Smooth muscle cell (in vitro differentiated cells): ENCODE measurements at regions not wholly inside any gene's neighbourhood (a gene's known extent, or its start where the extent isn't known, plus 50 kb on each side); places are given as distances from the start of the nearest gene placed in this dataset.
"Not testable (repeated sequence)": the region's sequence is repeated elsewhere in the genome, so short reads cannot be mapped to it uniquely, and the experiment has no call there.

Experiments
- DNase-seq: peaks from one replicate; lab custom pipeline; 2025; ENCODE audit not compliant: unreplicated experiment; lab: John Stamatoyannopoulos, UW
- H2AFZ ChIP-seq: fragments of 200-600 bp; sonication (generic); 2 replicates; pipeline ENCODE4 v1.6.0; 2016; ENCODE audit warnings: antibody characterized with exemption, low read depth, mild to moderate bottlenecking
- H3F3A ChIP-seq: fragments of 200-600 bp; sonication (generic); 2 replicates; pipeline ENCODE4 v1.6.0; 2017; ENCODE audit warnings: antibody characterized with exemption, low read depth
- H3K27ac ChIP-seq: fragments of 200-600 bp; sonication (generic); 2 replicates; pipeline ENCODE4 v1.5.1; 2016; ENCODE audit warnings: low read depth, mild to moderate bottlenecking
- H3K27me3 ChIP-seq: fragments of 200-600 bp; sonication (generic); 2 replicates; pipeline ENCODE4 v1.6.1; 2016; ENCODE audit warnings: low read depth, mild to moderate bottlenecking
- H3K36me3 ChIP-seq: fragments of 200-600 bp; sonication (generic); 2 replicates; pipeline ENCODE4 v1.5.1; 2016; ENCODE audit warnings: low read depth
- H3K4me1 ChIP-seq: fragments of 200-600 bp; sonication (generic); 2 replicates; pipeline ENCODE4 v1.5.1; 2016; ENCODE audit warnings: low read depth
- H3K4me2 ChIP-seq: fragments of 200-600 bp; sonication (generic); 2 replicates; pipeline ENCODE4 v1.6.0; 2016; ENCODE audit warnings: mild to moderate bottlenecking
- H3K4me3 ChIP-seq: fragments of 200-600 bp; sonication (generic); 2 replicates; pipeline ENCODE4 v1.5.1; 2016; ENCODE audit warnings: mild to moderate bottlenecking
- H3K79me2 ChIP-seq: fragments of 200-600 bp; sonication (generic); 2 replicates; pipeline ENCODE4 v1.6.0; 2016; ENCODE audit warnings: low read depth, mild to moderate bottlenecking
- H3K9ac ChIP-seq: fragments of 200-600 bp; sonication (generic); 2 replicates; pipeline ENCODE4 v1.6.0; 2016; ENCODE audit warnings: low read depth
- H3K9me3 ChIP-seq: fragments of 200-600 bp; sonication (generic); replicated peaks from 2 replicates; pipeline ENCODE4 v1.5.1; 2016; ENCODE audit warnings: low read depth
- H4K20me1 ChIP-seq: fragments of 200-600 bp; sonication (generic); 2 replicates; pipeline ENCODE4 v1.6.0; 2016; ENCODE audit warnings: low read depth
- WGBS: methylation state at CpG from one replicate; pipeline ENCODE4 v1.1.7; 2016; ENCODE audit warnings: low lambda C conversion rate; 5-methylcytosine and 5-hydroxymethylcytosine counted together
- TF ChIP-seq, protein P1 (sequence below): fragments of 200-600 bp; sonication (generic); IDR thresholded peaks from 2 replicates; pipeline ENCODE4 v1.5.1; 2017; ENCODE audit warnings: borderline replicate concordance, mild to moderate bottlenecking, antibody characterized with exemption; ENCODE audit not compliant: insufficient read depth, poor library complexity, severe bottlenecking

DNA sequence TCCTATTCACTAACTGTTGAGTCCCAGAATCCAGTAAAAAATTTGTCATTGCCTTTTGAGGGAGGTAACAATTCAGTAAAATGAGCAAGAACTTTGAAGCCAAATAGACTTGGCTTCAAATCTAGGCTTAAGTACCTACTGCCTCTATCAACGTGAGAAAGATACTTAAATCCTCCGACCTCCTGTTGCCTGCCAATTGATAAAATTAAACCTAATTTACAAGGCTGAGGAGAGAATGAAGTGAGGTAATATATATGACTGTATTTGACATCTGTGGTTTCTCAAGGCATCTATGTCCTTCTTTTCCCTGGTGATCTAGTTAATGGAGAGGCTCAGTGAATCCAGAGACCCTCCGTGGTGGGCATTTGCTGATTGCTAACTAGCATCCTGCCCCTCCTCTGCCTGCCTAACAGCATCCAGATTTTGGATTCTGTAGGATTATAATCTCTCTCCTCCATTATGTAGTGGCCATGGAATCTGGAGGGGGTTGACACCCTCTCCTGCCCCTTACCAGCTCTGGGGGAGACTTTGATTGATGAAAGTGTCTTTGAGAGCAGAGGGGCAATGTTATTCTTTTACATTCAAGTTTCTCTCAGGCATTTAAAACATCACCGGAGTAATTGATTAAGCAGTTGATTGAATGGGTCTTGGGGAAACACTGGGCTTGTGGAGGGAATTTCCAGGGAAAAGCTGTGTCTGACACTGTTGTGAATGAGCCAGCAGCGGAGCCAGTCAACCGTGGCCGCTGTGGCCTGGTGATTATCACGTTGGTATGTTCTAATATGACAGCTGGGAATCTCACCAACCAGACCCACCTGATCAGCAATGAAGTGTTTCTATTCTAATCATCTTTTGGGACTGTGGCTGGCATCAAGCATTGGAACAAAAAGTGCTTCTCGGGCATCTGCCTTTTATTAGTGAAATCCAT, 140.7 kb upstream of the FAM78B start:
- Histone ChIP-seq H3K9me3 (no peaks in the 10 kb centered on the region), H3K36me3 (no peaks in the 10 kb centered on the region), H3K79me2 (no peaks in the 10 kb centered on the region), H2AFZ (no peak overlapping the region), H3K27me3 (no peaks in the 10 kb centered on the region), H3K4me1 (no peaks in the 10 kb centered on the region), H3F3A (no peaks in the 10 kb centered on the region), H3K4me3 (no peak overlapping the region), H4K20me1 (no peaks in the 10 kb centered on the region), H3K4me2 (no peak overlapping the region), H3K9ac (no peak overlapping the region), H3K27ac (no peak overlapping the region)
- TF ChIP-seq, protein P1, sequence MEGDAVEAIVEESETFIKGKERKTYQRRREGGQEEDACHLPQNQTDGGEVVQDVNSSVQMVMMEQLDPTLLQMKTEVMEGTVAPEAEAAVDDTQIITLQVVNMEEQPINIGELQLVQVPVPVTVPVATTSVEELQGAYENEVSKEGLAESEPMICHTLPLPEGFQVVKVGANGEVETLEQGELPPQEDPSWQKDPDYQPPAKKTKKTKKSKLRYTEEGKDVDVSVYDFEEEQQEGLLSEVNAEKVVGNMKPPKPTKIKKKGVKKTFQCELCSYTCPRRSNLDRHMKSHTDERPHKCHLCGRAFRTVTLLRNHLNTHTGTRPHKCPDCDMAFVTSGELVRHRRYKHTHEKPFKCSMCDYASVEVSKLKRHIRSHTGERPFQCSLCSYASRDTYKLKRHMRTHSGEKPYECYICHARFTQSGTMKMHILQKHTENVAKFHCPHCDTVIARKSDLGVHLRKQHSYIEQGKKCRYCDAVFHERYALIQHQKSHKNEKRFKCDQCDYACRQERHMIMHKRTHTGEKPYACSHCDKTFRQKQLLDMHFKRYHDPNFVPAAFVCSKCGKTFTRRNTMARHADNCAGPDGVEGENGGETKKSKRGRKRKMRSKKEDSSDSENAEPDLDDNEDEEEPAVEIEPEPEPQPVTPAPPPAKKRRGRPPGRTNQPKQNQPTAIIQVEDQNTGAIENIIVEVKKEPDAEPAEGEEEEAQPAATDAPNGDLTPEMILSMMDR, result no peak
- no peak for DNase-seq
- 82% methylated on average over 9 of the region's 9 CpGs for WGBS

DNA sequence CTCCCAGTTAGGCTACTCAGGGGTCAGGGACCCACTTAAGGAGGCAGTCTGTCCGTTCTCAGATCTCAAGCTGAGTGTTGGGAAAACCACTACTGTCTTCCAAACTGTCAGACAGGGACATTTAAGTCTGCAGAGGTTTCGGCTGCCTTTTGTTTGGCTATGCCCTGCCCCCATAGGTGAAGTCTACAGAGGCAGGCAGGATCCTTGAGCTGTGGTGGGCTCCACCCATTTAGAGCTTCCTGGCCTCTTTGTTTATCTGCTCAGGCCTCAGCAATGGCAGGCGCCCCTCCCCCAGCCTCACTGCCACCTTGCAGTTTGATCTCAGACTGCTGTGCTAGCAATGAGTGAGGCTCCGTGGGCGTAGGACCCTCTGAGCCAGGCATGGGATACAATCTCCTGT, 149.5 kb upstream of the FAM78B start:
- not testable (repeated sequence) for H3K27me3 ChIP-seq, H3K4me1 ChIP-seq, DNase-seq, H3K9me3 ChIP-seq, H3K27ac ChIP-seq, H3F3A ChIP-seq, H3K79me2 ChIP-seq, H3K4me2 ChIP-seq, H3K9ac ChIP-seq, H3K36me3 ChIP-seq, H4K20me1 ChIP-seq, H3K4me3 ChIP-seq, H2AFZ ChIP-seq
- 85% methylated on average over 5 of the region's 5 CpGs for WGBS

DNA sequence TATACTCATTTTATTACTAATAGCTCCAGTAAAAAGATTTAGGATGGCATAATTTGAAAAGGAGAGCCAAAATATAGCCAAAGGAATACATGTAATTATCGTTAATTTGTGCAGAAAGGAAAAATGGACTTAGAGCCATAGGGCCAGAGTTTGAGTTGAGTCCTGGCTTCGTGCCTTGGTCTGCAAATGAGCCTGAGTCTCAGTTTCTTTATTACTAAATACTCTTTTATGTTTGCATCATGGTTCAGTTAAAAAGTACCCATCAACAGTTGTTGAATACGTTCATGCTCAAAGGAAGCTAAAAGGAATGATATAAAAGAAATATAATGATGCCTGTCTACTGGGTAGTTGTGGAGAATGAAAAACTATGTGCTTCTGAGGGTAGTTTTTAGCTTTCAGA, 155.7 kb upstream of the FAM78B start:
- DNase-seq, result no peak
- WGBS, result 88% methylated on average over 3 of the region's 3 CpGs
- H3K27ac ChIP-seq, result no peak overlapping the region

DNA sequence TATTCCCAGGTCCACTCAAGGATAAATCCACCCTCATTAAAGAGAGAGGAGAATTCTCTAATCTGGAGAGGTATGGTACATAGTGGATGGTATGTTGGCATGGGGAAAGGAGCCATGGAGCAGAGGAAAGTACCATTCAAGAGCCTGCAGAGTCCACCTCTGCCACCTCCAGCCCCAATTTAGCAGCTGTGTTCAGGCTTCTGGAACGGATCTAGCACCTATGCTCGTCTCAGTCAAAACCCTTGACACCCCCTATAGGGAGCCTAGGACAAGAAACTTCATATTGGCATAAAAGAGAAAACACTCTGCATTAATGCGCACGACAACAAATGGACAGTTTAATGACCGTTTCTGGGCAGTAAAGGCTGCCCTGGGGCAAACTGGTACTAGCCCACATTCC, 161.1 kb upstream of the FAM78B start:
- Histone ChIP-seq H3K4me1 (no peaks in the 10 kb centered on the region), H3K36me3 (no peaks in the 10 kb centered on the region), H4K20me1 (no peaks in the 10 kb centered on the region), H3K4me3 (no peak overlapping the region), H3K9me3 (no peaks in the 10 kb centered on the region), H3K4me2 (no peak overlapping the region), H3F3A (no peaks in the 10 kb centered on the region), H3K27ac (no peak overlapping the region), H2AFZ (no peak overlapping the region), H3K79me2 (no peaks in the 10 kb centered on the region), H3K9ac (no peak overlapping the region), H3K27me3 (no peaks in the 10 kb centered on the region)
- 84% methylated on average over 5 of the region's 5 CpGs for WGBS
- DNase-seq, result no peak
- TF ChIP-seq, protein P1, result no peak

More for the DNA sequence above, 155.7 kb upstream of the FAM78B start:
- Histone ChIP-seq H3K79me2 (no peaks in the 10 kb centered on the region), H3K4me3 (no peak overlapping the region), H3F3A (no peaks in the 10 kb centered on the region), H3K9ac (no peak overlapping the region), H2AFZ (no peak overlapping the region), H3K4me1 (no peaks in the 10 kb centered on the region), H4K20me1 (no peaks in the 10 kb centered on the region), H3K27me3 (no peaks in the 10 kb centered on the region), H3K4me2 (no peak overlapping the region), H3K9me3 (no peaks in the 10 kb centered on the region), H3K36me3 (no peaks in the 10 kb centered on the region)
- TF ChIP-seq, protein P1, result no peak
